ENCODE measurements at regions not wholly inside any gene's neighbourhood (a gene's known extent, or its start where the extent isn't known, plus 50 kb on each side); places are given as distances from the start of the nearest gene placed in this dataset.

GRCh38 chr22:47547881-47548650 is 785.6 kb downstream of the TBC1D22A start:
- TF ChIP-seq GATA3 (IDR thresholded peaks at IDR 0.05; ENCODE audit: low read depth, low read length) (no peak), GATA2 (IDR thresholded peaks at IDR 0.05; ENCODE audit: low read depth, low read length) (no peak)
